Loucy (cell line): ENCODE measurements at regions not wholly inside any gene's neighbourhood (a gene's known extent, or its start where the extent isn't known, plus 50 kb on each side); places are given as distances from the start of the nearest gene placed in this dataset.
"Not testable (repeated sequence)": the region's sequence is repeated elsewhere in the genome, so short reads cannot be mapped to it uniquely, and the experiment has no call there.

Experiments used
- H2AFZ ChIP-seq: fragments of 200-600 bp; sonication (generic); 2 replicates; pipeline ENCODE4 v1.6.0; 2016; ENCODE audit warnings: antibody characterized with exemption, mild to moderate bottlenecking, low read length, moderate library complexity
- H3F3A ChIP-seq: fragments of 200-600 bp; 2 replicates; pipeline ENCODE4 v1.6.0; 2016; ENCODE audit warnings: antibody characterized with exemption, low read depth, mild to moderate bottlenecking
- H3K27me3 ChIP-seq: fragments of 200-600 bp; sonication (generic); 2 replicates; pipeline ENCODE4 v1.6.1; 2014; ENCODE audit warnings: low read length, mild to moderate bottlenecking; ENCODE audit not compliant: insufficient read depth, poor library complexity, severe bottlenecking
- H3K36me3 ChIP-seq: fragments of 200-600 bp; sonication (generic); 2 replicates; pipeline ENCODE4 v1.6.1; 2016; ENCODE audit warnings: low read length; ENCODE audit not compliant: insufficient read depth
- H3K4me1 ChIP-seq: fragments of 200-600 bp; sonication (generic); 2 replicates; pipeline ENCODE4 v1.5.1; 2014; ENCODE audit warnings: low read length, mild to moderate bottlenecking; ENCODE audit not compliant: insufficient read depth, poor library complexity, severe bottlenecking
- H3K4me2 ChIP-seq: fragments of 200-600 bp; sonication (generic); 2 replicates; pipeline ENCODE4 v1.6.0; 2014; ENCODE audit warnings: antibody characterized with exemption, low read length, low read depth, mild to moderate bottlenecking; ENCODE audit not compliant: poor library complexity, severe bottlenecking
- H3K4me3 ChIP-seq: fragments of 200-600 bp; sonication (generic); 2 replicates; pipeline ENCODE4 v1.5.1; 2014; ENCODE audit warnings: low read length, mild to moderate bottlenecking, mixed read lengths; ENCODE audit not compliant: poor library complexity, severe bottlenecking
- H3K79me2 ChIP-seq: fragments of 200-600 bp; sonication (generic); 2 replicates; pipeline ENCODE4 v1.6.1; 2014; ENCODE audit warnings: low read length; ENCODE audit not compliant: insufficient read depth
- H3K9ac ChIP-seq: fragments of 200-600 bp; sonication (generic); 2 replicates; pipeline ENCODE4 v1.6.0; 2014; ENCODE audit warnings: mild to moderate bottlenecking, low read depth, low read length, moderate library complexity; ENCODE audit not compliant: poor library complexity, severe bottlenecking
- H3K9me2 ChIP-seq: fragments of 200-600 bp; sonication (generic); replicated peaks from 2 replicates; pipeline ENCODE4 v1.6.1; 2016; ENCODE audit warnings: low read depth, low read length, mixed read lengths
- H3K9me3 ChIP-seq: fragments of 200-600 bp; sonication (generic); 2 replicates; pipeline ENCODE4 v1.6.1; 2014; ENCODE audit warnings: mild to moderate bottlenecking, antibody characterized with exemption, low read length, low read depth; ENCODE audit not compliant: insufficient read depth
- H4K20me1 ChIP-seq: fragments of 200-600 bp; sonication (generic); 2 replicates; pipeline ENCODE4 v1.6.0; 2014; ENCODE audit warnings: antibody characterized with exemption, low read length, mild to moderate bottlenecking; ENCODE audit not compliant: insufficient read depth, poor library complexity, severe bottlenecking
- EZH2phosphoT487 ChIP-seq: fragments of 200-600 bp; IDR thresholded peaks from 2 replicates; pipeline ENCODE4 v1.6.1; 2018; ENCODE audit warnings: antibody characterized with exemption, mild to moderate bottlenecking, moderate library complexity, borderline replicate concordance
- TF ChIP-seq, protein P1 (sequence below): fragments of 200-600 bp; sonication (generic); conservative IDR thresholded peaks from 2 replicates; pipeline ENCODE4 v1.5.1; 2014; ENCODE audit warnings: mild to moderate bottlenecking, antibody characterized with exemption, low read length

DNA sequence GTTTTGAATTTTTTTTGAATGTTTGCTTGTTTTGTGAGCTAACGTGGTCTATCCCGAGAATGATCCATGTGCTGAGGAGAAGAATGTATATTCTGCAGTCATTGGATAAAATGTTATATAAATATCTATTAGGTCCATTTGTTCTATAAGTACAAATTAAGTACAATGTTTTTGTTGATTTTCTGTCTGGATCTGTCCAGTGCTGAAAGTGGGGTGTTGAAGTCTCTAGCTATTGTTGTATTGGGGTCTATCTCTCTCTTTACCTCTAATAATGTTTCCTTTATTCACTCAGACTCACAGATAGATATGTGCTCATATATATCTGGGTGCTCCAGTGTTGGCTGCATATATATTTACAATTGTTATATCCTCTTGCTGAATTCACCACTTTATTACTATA, 144.8 kb upstream of the SETMAR start:
- H4K20me1 ChIP-seq, result no peaks in the 10 kb centered on the region
- no peaks in the 10 kb centered on the region for H3K36me3 ChIP-seq
- H3F3A ChIP-seq, result no peaks in the 10 kb centered on the region
- no peaks in the 10 kb centered on the region for H3K4me1 ChIP-seq
- H3K9me3 ChIP-seq, result no peaks in the 10 kb centered on the region
- no peak overlapping the region for H3K9ac ChIP-seq
- no peak overlapping the region for H3K4me2 ChIP-seq
- H3K4me3 ChIP-seq, result no peak overlapping the region
- no peaks in the 10 kb centered on the region for H3K9me2 ChIP-seq
- TF ChIP-seq EZH2phosphoT487, result no peak
- TF ChIP-seq, protein P1, sequence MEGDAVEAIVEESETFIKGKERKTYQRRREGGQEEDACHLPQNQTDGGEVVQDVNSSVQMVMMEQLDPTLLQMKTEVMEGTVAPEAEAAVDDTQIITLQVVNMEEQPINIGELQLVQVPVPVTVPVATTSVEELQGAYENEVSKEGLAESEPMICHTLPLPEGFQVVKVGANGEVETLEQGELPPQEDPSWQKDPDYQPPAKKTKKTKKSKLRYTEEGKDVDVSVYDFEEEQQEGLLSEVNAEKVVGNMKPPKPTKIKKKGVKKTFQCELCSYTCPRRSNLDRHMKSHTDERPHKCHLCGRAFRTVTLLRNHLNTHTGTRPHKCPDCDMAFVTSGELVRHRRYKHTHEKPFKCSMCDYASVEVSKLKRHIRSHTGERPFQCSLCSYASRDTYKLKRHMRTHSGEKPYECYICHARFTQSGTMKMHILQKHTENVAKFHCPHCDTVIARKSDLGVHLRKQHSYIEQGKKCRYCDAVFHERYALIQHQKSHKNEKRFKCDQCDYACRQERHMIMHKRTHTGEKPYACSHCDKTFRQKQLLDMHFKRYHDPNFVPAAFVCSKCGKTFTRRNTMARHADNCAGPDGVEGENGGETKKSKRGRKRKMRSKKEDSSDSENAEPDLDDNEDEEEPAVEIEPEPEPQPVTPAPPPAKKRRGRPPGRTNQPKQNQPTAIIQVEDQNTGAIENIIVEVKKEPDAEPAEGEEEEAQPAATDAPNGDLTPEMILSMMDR, result no peak
- H3K27me3 ChIP-seq, result no peaks in the 10 kb centered on the region
- H2AFZ ChIP-seq, result no peak overlapping the region
- H3K79me2 ChIP-seq, result no peaks in the 10 kb centered on the region

DNA sequence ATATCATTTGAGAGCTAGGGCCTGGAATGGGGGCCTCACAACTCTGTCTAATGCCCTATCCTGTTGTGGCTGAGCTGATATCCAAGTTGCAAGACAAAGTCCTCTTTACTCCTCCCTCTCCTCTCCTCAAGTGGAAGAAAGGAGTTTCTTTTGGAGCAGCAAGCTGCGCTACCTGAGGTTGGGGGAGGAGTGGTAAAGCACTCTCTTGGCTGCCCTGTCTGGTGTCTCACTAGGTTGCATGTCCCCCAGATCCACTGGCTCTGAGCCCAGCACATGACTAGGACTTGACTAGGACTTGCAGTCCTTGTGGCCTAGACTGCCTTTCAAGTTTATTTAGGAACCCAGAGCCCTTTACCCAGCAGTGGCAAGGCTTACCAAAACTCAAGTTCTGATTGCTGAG, 141.1 kb upstream of the SETMAR start:
- TF ChIP-seq, protein P1, result no peak
- TF ChIP-seq EZH2phosphoT487, result no peak

DNA sequence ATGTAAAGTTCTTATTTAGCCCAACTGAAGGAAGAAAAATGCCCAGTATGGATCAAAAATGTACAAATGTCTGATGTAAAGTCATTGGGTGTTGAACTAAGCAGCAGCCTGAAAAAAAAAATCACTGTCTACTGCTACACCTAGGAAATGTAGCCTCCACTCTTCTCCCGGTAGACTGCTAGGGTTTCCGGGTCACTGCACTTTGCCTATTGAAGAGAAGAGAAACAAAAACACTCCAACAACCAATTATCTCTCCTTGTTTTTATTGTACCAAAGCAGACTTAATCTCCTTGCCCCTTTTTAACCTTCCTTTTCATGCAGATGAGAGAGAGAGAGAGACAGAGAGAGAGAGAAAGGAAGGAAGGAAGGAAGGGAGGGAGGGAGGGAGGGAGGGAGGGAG, 140.2 kb upstream of the SETMAR start:
- no peak for TF ChIP-seq EZH2phosphoT487
- H3K4me1 ChIP-seq, result no peaks in the 10 kb centered on the region

More for the DNA sequence above, 141.1 kb upstream of the SETMAR start:
- no peaks in the 10 kb centered on the region for H3K27me3 ChIP-seq
- no peaks in the 10 kb centered on the region for H3K9me3 ChIP-seq
- H2AFZ ChIP-seq, result no peak overlapping the region
- H3K4me3 ChIP-seq, result no peak overlapping the region
- no peaks in the 10 kb centered on the region for H3K9me2 ChIP-seq
- H3K4me2 ChIP-seq, result no peak overlapping the region
- no peak overlapping the region for H3K9ac ChIP-seq
- H3F3A ChIP-seq, result no peaks in the 10 kb centered on the region
- no peaks in the 10 kb centered on the region for H3K79me2 ChIP-seq
- no peaks in the 10 kb centered on the region for H3K36me3 ChIP-seq
- no peaks in the 10 kb centered on the region for H4K20me1 ChIP-seq
- no peaks in the 10 kb centered on the region for H3K4me1 ChIP-seq

DNA sequence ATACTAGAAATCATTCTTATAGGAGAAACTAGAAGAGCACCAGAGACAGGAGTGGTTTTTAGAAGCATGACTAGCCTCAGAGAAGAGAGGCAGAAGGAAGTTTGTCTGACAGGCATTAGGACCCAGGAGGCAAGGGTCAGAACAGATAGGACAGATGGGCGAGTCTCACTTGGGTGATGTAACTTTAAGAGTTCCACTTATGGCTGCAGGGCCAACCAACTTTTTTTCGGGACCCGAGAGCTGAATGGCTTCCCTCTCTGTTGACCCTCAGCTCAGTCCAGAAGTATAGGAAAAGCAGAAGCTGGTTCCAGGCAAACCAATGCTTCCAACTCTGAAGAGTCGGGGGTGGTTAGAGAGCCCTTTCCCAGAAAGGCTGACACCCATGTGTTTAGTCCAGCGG, 136.6 kb upstream of the SETMAR start:
- H3K9me2 ChIP-seq, result no peaks in the 10 kb centered on the region
- no peak overlapping the region for H3K4me3 ChIP-seq
- H3K4me1 ChIP-seq, result no peaks in the 10 kb centered on the region
- no peaks in the 10 kb centered on the region for H3K27me3 ChIP-seq
- H3K79me2 ChIP-seq, result no peaks in the 10 kb centered on the region
- TF ChIP-seq, protein P1, result no peak
- no peak for TF ChIP-seq EZH2phosphoT487
- H3K9me3 ChIP-seq, result no peaks in the 10 kb centered on the region
- H3F3A ChIP-seq, result no peaks in the 10 kb centered on the region
- no peak overlapping the region for H3K9ac ChIP-seq
- H2AFZ ChIP-seq, result no peak overlapping the region
- no peaks in the 10 kb centered on the region for H3K36me3 ChIP-seq
- no peak overlapping the region for H3K4me2 ChIP-seq
- H4K20me1 ChIP-seq, result no peaks in the 10 kb centered on the region

More for the DNA sequence above, 140.2 kb upstream of the SETMAR start:
- Histone ChIP-seq H3K4me2 (no peak overlapping the region), H3K4me3 (no peak overlapping the region), H3F3A (no peaks in the 10 kb centered on the region), H3K9me3 (no peaks in the 10 kb centered on the region), H2AFZ (no peak overlapping the region), H3K36me3 (no peaks in the 10 kb centered on the region), H3K9me2 (no peaks in the 10 kb centered on the region), H3K27me3 (no peaks in the 10 kb centered on the region), H3K79me2 (no peaks in the 10 kb centered on the region), H4K20me1 (no peaks in the 10 kb centered on the region), H3K9ac (no peak overlapping the region)

DNA sequence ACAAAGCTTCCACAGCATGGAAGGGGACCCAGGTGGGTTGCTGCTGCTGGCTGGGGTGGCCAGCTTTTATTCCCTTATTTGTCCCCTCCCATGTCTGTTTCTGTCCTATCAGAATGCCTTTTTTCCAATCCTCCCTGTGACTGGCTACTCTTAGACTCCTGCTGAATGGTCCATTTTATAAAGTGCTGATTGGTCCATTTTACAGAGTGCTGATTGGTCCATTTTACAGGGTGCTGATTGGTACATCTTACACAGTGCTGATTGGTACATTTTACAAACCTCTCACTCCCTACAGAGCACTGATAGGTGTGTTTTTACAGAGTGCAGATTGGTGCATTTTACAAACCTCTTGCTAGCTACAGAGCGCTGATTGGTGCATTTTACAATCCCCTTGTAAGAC, 135.9 kb upstream of the SETMAR start:
- not testable (repeated sequence) for H2AFZ ChIP-seq, H3K9me2 ChIP-seq, H3K27me3 ChIP-seq, H3F3A ChIP-seq, H3K4me2 ChIP-seq, H3K9me3 ChIP-seq, H3K9ac ChIP-seq, H3K79me2 ChIP-seq, H3K36me3 ChIP-seq, H3K4me1 ChIP-seq, H4K20me1 ChIP-seq, H3K4me3 ChIP-seq
